ENCODE measurements at regions not wholly inside any gene's neighbourhood (a gene's known extent, or its start where the extent isn't known, plus 50 kb on each side); places are given as distances from the start of the nearest gene placed in this dataset.
A peak's percentile ranks its signal among the peaks of the same experiment; 100 is the strongest.

DNA sequence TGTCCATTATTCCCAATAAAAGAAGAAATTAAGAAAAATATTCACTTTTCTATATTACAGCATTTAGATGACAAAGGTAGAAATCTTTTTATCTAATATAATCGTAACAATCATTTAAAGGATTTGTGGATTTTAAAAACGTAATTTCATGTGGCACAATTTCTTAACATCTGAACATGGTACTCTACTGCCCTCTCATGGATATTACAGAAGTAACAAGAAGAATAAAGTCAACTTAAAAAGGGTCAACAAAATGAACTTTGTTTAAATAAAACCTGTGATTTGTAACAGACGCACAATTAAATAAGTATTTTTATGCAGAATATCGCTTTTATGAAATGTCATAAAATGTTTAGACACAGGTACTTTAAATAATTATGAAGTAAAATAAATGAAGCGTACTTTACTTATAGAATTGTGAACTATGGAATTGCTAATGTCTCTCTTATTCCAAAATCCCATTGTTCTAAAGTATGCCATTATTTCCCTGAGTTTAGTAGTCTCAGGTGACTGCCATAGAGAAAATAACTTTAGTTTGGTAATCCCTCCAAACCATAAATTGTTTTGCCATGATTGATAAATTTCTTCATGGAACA lies 366.8 kb upstream of the ZNF385D start:
- peak; percentile 30 to 78 (median 63) for DNase-seq

GRCh38 chr3:22118542-22118941 lies 367.5 kb upstream of the ZNF385D start:
- DNase-seq, result no peak

DNA sequence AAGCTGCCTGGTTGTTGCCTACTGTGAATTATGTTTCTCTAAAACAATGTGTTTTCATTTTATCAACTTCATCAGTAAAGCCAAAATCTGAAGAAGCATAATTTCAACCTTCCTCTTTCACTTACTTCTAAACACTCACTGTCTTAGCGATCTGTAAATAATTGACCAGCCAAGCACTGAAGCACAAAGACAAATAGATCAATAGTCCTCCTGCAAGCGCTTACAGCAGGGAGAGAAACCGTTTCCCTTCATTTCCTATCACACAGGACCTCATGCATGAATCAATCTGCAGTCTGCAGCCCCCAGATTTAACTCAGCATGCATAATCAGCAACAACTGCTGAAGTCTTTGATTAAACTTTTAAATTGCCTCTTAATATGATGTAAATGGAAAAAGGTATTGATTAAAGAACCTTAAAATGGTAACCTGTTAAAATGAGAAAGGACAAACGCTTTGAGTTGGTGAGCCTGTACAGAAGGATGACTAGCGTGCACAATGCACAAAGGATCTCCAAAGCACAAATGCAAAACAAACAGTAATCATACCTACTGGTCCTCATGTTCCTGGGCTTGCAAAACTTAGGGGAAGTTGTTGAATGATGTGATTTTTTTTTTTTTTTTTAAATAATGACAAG lies 370.2 kb upstream of the ZNF385D start:
- peak in 1 of 3 donors; percentile 2 for DNase-seq

DNA sequence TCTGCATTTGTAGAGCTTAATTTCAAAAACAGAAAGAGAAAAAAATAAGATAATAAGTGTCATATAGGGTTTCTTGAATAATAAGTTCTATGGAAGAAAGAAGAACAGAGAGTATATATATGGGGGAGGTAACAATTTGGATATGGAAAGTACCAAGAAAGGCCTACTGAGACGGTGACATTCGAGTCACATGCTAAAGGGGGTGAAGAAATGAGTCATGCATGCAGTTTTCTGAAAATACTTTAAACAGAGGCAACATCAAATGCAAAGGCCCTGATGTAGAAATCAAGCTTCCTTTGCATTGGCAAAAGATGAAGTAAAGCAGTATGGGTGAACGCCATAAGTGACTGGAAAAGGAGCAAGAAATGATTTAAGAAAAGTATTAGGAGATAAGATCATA lies 371.6 kb upstream of the ZNF385D start:
- peak; percentile 62 to 79 (median 67) for DNase-seq

DNA sequence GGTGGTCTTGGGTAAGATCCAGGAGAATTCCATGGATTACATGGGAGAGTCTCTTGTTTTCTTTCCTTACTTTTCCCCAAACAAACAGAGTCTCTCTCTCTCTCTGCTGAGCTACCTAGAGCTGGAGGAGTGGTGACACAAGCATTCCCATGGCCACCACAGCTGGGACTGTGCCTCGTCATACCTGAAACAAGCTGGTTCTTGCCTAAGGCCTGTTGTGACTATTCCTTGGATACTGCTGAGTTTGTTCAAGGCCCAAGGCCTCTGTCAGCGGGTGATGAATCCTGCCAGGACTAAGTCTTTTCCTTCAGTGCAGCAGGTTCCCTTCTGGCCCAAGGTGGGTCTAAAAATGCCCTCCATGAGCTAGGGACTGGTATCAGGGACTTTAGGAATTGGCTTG lies 378.1 kb upstream of the ZNF385D start:
- no peak for DNase-seq

- DNase-seq, result no peak
Measured at GRCh38 chr3:22141769-22142168, 390.8 kb upstream of the ZNF385D start.

GRCh38 chr3:22147161-22147560 lies 396.2 kb upstream of the ZNF385D start:
- DNase-seq, result no peak

DNA sequence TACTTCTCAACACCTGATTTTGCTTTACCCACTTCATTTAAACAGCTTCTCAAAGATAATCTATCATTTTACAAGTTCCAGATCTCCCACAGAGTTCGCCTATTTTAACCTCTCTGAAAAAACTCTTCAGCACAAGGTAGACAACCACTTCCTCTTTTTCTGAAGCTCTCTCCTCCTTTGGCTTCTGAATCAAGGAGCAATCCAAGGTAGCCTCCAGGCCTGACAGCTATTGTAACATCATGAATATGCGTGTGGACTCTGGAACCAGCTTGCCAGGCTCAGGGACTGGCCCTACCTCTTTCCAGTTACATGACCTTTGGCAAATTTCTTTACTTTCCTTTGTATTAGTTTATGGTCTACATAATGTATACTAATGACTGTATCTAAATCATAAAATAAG lies 405.9 kb upstream of the ZNF385D start:
- DNase-seq, result no peak

DNA sequence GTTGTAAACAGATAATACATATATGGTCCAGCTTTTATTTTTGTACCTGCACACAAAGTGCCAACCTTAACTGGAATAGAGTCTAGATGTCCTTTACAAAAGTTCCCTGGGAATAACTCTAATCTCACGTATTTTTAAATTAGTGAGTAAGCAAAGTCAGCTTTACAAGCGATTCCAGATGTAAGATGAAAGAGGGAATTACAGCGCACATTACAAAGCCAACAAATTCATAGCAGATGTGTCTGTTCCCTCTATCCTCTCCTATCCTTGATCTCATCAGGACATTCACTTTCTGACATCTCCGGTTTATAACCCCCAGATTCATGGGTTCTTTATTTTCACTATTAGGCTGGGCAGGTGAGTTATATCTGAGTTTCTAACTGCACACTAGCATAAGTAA lies 406.8 kb upstream of the ZNF385D start:
- DNase-seq, result no peak

DNA sequence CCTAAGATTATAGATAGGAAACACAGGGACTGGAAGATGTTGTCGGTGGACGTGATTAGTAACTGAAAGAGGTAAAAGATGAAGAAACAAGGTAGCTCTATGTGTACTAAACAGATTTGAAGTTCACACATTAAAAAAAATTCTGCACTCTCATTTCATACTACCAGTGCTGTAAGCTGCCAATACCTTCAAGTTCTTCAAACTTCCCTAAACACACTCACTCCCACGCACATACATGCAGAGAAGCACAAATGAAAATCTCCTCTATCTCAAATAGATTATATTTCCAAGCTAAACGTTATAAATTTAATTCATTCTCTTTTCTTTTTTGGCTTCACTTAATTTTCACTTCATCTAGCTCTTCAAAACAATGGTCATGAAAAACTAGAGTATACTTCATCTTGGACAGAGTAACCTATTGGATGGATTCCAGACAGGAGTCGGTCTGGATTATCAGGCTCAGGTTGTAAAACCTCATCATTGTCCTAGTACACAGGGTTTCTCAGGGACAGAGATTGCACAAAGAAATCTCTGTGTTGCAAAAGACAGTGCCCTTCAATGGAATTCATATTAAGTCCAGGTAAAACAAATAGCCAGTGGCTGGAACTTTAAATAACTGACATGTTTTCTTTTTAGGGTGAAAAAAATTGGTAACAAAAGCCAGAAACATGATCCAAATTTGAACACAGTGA lies 408.1 kb upstream of the ZNF385D start:
- peak in 2 of 3 donors; percentile 9 to 14 for DNase-seq

GRCh38 chr3:22161315-22161714 lies 410.3 kb upstream of the ZNF385D start:
- DNase-seq, result no peak

DNA sequence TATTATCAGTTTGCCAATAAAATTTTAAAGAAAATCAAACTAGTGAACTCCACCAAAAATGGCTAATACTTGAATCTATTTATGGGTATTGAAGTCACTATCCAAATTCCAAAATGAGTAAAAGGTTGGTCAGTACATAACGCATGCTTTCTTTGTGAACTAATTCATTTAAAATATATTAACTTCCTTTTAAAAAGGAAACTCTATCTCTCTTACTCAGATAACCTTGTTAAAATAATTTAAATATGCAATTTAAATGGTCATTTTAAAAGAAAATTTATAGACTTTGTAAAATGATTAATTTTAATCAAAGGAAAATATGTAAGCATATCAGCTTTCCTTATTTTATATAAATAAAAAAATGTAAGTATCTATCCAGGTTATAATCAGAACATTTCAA lies 419.4 kb upstream of the ZNF385D start:
- DNase-seq, result no peak

DNA sequence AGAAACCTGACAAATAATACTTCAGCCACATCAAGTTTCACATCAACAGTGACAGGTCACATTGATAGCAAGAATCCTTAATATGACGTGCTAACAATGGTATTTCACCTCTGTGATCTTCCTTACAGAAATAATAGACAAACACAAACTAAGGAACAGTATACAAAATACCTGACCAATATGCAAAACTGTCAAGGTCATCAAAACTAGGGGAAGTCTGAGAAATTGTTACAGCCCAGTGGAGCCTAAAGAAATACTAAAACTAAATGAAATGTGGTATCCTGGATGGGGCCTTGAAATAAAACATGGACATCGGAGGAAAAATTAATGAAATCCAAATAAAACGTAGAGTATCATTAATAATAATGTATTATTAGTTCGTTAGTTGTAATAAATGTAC lies 422.0 kb upstream of the ZNF385D start:
- DNase-seq, result no peak

- peak; percentile 1 to 38 (median 32) for DNase-seq
Measured at GRCh38 chr3:22175947-22176346, 424.9 kb upstream of the ZNF385D start.

DNA sequence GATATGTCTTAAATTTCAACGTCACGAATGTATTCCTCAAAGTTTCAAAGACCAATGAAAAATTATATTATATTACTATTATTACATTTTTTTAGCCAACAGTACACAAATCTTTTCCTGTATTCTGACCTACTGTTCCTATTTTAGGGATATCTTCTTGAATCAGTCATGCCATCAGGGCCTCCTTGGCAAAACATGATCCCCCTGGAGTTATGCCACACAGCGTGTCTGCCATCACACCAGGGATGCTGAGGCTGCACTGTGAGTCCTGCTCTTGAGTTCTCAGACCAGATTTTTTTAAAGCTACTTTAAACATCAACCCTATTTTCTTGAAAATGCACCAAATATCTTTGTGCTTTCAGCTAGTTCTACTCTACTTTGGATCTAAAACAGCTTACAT lies 425.9 kb upstream of the ZNF385D start:
- DNase-seq, result no peak

GRCh38 chr3:22189616-22190015 lies 438.6 kb upstream of the ZNF385D start:
- no peak for DNase-seq

- no peak for DNase-seq
Measured at GRCh38 chr3:22199095-22199494, 448.1 kb upstream of the ZNF385D start.

DNA sequence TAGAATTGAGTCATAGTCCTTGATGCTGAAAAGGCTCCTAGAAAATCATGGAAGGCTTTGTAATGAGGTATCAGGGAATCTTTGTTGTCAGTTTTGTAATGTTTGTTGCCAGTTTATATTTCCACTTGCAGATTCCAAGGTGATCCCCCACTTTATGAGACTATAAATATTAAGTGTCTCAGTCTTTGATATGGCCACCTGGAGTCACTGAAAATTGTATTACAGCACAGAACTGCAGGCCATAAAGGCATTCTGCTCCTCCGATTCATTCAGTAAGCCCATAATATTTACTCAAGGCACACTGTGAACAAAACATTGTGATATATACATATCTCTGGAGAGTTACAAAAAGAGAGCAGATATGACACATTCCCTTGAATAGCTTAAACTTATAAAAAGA lies 457.8 kb upstream of the ZNF385D start:
- DNase-seq, result no peak

GRCh38 chr3:22209578-22209977 lies 458.6 kb upstream of the ZNF385D start:
- DNase-seq, result no peak

- DNase-seq, result no peak
Measured at GRCh38 chr3:22210693-22211092, 459.7 kb upstream of the ZNF385D start.

GRCh38 chr3:22216601-22217000 lies 465.6 kb upstream of the ZNF385D start:
- no peak for DNase-seq

- no peak for DNase-seq
Measured at GRCh38 chr3:22225161-22225560, 474.2 kb upstream of the ZNF385D start.

DNA sequence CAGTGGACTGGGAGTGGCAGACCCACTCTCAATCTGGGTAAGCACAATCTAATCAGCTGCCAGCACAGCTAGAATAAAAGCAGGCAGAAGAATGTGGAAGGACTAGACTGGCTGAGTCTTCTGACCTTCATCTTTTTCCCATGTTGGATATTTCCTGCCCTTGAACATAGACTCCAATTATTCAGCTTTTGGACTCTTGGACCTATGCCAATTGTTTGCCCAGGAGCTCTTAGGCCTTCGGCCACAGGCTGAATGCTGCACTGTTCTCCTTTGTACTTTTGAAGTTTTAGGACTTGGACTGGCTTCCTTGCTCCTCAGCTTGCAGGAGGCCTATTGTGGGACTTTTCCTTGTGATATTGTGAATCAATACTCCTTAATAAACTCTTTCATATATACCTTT lies 477.7 kb upstream of the ZNF385D start:
- DNase-seq, result no peak

- DNase-seq, result peak; percentile 24 to 40 (median 32)
Measured at GRCh38 chr3:22231061-22231460, 480.1 kb upstream of the ZNF385D start.
